Middle frontal gyrus (tissue), 1 donor: ENCODE measurements at regions not wholly inside any gene's neighbourhood (a gene's known extent, or its start where the extent isn't known, plus 50 kb on each side); places are given as distances from the start of the nearest gene placed in this dataset.
A peak's percentile ranks its signal among the peaks of the same experiment; 100 is the strongest.

Experiments
- DNase-seq: peaks from one replicate; pipeline ENCODE4 v3.0.0-alpha.2; 2015; ENCODE audit warnings: low spot score; ENCODE audit errors: extremely low spot score

DNA sequence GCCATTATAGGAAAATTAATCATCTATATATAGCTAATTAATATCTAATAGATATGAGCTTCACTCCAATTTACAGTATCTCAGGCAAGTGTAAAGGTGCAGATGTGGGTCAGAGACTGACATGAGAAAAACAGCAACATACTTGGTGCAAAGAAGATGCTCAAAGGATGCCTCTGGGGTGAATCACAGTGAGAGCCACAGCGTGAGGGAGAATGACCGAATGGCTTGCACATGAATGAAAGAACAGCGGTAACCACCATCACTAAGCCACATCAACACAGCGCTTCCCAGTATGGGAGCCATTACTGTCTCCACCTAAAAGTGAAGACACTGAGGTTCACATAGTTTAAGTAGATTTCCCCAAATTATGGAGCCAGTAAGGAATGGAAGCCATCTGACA is 423.4 kb upstream of the ID2 start:
- no peak for DNase-seq

DNA sequence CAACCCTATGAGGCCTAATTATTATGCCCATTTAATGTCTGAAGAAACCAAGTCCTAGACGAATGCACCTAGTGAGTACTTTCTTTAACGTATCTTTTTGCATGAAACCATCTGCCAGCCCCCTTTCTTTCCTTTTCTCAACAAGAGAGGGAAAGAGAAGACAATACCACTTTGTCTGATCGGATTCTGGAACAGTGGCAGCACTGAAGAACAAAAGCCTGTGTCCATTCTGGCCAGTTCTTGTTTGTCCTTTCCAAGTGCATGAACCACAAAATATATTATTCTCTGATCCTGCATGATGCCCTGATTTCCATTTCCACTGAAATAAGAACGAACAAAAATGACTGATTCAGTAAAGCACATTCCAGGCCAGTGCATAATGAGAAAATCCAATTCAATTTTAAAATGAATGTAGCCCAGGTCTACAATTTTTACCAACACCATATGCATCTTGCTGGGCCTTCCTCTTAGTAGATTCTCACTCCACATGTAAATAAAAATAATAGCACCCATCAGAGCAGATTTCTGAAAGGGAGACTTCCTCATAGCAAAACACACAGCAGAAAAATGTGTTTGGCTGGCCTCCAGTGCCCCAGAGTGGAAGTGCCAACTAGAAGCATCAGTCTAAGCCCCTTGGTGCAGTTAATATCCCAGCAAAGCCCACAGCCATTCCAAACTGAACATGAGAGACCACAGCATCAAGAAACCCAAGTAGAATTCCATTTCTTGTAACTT is 422.6 kb upstream of the ID2 start:
- DNase-seq, result no peak

DNA sequence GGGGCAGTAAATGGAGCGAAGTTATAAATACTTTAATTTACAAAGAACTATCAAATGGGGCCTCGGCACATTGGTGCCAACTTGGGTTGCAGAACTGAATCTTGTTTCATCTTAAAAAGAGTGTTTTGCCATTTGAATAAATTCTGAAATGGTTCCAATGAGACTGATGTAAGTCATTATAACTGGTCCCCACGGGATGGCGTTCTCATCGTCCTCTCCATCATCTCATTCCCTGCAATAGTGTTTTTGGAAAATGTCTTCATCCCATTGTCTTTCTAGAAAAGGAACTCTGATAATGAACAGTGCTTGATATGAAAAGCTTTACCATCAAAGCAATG is 422.0 kb upstream of the ID2 start:
- no peak for DNase-seq

DNA sequence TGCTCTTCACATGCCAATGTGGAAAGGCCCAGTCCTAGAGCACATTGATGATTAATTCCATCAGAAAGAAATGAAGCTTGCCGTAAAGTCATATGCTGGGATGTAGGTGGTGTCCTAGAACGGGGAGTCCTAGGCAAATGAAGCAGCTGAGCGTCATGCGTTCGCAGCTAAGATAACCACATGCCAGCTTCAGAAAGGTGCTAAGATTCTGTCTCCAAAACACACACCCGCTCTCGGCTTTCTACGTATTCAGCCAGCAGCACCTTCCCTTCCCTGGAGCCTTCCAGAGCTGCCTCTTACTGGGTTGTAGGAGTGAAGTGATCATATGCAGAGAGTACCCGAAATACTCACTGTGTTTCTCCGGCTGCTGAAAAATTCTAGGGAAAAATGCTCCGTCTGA is 421.6 kb upstream of the ID2 start:
- peak; percentile 55 for DNase-seq

DNA sequence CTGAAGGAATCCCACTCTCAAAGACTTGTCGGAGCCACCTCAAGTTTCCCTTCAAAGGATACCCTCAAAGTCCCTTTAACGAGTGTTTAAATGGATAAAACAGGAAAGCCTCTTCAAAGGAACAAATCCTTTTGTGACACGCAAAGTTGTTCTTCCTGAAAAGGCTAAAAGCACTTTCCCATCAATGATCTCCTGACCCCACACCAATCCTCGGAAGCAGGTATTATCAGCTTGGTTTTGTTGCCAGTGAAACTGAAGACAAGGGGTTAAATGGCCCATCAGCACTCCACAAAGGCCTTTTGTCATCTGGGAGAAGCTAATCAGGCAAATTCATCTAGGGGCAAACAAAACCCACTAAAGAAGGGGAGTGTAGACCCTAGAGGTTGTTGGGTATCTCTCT is 418.0 kb upstream of the ID2 start:
- no peak for DNase-seq

DNA sequence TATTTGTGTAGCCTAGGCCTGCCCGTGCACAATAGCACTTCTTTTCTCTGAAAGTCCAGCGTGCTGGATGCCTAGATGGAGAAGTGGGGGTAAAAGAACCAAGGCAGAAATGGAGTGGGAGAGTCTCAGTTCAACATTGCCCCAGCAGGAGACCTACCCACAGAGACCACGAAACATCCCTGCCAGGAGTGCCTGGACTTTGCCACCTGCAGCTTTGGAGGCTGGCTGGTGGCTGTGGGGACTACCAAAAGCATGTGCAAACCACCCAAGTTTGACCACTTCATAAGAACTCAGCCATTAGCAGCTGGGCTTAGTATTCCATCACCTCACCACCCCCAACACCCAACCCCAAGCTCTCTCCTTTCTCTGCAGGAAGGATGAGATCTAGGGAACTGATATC is 416.9 kb upstream of the ID2 start:
- DNase-seq, result no peak

DNA sequence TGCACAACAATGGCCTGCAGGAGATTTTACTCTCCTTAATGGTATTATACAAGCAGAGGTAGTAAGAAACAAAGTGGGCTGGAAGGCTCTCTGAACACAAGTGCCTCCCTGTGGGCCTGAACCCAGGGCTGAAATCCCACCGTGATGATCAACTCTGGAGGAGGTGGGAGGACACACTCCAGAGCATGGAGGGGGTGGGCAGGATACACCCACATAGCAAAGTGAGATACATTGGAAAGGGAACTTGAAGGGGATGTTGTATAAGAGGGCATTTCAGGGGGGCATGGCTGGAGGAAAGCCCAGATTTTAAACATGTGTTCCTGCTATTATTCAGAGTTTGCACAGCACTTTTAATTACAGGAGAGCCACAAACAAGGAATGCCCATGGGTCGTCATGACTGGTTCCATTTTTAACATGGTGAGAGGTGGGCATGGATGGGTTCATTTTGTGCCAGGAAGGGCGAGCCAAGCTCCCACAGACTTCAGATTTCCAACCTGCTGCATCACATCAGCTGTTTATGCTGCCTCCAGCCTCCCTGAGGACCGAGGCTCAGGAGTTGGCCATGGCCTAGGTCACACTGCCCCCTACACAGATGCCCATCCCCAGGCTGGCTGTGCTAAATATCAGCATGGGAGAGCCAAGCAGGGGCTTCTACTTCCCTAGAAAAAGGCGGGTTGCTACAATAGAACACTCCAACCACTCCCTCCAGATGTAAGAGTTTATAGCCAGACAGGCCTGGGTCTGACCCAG is 416.2 kb upstream of the ID2 start:
- DNase-seq, result no peak

DNA sequence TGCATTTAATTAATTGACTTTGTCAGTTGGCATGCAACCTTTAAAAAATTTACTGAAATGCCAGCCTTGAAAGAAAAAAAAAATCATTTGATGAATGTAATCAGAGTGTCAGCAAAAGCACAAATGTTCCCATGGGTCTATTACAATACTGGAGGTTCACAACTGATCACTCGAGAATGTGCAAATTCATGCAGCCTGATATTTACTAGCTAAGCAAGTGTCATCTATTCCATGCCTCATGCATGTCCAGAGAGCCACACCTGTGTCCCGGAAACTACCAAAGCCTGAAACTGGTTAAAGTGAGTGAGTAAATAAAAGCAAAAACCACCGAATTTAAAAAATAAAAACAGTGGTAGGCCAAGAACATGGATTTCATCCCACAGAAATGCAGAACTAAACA is 415.3 kb upstream of the ID2 start:
- no peak for DNase-seq

DNA sequence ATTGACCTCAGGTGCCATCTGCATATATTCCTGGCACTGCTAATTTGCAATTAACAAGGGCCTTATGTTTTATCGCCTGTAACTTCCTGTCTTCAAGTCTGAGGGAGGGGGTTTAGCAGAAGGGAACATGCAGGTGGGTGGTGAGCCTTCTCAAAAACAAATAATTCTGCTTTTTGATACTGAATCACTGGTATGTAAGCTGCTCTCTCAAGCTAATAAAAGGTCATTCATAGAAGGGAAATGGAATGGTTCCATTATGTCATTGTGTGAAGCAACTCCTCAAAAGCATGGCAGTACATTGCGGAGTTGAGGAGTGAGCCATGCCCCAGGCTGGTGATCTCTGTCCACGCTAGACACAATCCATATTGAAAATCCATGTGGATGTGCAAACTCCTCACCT is 414.8 kb upstream of the ID2 start:
- no peak for DNase-seq

DNA sequence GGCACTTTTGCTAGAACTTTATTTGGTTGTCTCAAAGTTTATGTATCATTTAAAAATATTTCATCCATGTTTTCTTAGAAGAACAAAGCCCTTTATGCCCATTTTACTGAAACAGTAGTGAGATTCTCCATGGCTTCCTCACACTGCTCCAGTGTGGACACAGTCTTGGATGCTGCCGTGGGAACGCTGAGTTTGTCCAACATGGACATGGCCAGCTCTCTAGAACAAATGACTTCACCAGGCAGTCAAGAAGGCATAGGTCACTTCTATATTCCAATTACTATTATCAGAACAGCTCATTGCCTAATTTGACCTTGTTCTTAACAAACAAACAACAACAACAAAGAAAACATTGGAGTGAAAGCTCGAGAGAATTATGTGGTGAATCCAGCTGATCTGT is 414.1 kb upstream of the ID2 start:
- no peak for DNase-seq

DNA sequence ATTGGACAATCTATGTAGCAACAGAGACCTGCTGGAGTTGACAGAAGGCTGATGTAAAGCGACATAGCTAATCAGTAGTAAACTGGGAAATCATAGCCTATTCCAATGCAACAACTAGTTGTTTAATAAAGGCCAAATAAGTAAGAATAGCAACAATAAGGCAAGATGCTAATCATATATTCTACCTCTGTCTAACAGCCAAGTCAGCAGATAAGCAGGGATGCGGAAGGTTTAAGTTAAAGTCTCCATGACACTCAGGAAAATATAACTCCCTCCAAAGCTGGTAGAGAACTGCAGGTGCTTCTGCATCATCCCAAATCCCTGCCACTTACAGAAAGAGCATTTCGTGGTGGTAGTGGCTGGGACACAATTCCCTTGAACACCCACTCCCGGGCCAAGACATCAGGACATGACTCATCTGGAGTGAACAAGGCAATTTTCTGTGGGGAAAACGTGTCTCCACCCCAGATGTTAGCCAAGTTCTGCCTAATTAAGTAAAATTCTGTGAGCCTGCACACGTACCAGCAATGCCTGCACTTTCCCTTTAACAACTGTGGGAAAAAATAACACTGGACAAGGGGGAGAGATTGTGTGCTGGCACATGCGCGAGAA is 413.6 kb upstream of the ID2 start:
- no peak for DNase-seq

DNA sequence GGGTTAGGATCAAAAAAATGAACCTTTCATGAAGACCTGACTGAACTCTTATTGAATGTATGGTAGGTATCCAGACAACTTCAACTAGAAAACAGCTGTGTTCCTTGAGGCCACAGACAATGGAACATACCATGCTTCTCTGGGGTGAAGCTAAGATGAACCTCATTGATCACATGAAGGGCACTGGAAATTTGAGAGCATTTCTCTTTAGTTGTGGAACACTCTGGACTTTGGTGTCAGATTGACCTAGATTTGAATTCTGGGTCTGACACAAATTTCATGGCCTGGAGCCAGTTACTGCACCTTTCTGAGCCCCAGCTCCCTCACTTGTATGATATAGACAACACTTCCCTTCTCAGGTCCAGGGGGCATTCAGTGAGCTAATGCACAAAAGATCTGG is 411.2 kb upstream of the ID2 start:
- no peak for DNase-seq

DNA sequence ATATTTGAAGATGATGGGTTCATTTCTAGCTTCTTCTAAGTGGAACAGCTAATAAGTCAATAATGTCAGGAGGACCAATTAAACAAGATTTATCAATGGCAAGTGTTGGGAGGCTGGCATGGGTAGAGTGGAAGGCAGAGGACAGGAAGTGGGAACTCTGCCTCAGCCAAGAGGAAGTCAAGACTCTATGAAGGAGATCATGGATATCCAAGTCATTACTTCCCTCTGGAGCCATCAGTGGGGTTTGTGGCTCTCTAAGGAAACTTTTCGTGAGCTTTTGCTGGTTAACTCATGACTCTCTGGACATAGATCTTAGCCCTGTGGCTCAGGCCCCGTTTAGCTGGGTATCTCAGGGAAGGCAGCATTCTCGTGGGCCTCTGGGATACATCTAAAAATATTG is 410.4 kb upstream of the ID2 start:
- DNase-seq, result no peak

DNA sequence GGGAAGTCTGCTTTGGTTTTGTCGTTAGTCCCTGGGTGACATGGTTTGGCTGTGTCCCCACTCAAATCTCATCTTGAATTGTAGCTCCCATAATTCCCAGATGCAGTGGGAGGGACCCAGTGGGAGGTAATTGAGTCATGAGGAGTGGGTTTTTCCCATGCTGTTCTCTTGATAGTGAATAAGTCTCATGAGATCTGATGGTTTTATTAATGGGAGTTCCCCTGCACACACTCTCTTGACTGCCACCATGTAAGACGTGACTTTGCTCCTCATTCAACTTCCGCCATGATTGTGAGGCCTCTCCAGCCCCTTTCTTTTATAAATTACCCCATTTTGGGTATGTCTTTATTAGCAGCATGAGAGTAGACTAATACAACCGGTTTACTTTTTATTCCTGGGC is 405.8 kb upstream of the ID2 start:
- DNase-seq, result no peak

DNA sequence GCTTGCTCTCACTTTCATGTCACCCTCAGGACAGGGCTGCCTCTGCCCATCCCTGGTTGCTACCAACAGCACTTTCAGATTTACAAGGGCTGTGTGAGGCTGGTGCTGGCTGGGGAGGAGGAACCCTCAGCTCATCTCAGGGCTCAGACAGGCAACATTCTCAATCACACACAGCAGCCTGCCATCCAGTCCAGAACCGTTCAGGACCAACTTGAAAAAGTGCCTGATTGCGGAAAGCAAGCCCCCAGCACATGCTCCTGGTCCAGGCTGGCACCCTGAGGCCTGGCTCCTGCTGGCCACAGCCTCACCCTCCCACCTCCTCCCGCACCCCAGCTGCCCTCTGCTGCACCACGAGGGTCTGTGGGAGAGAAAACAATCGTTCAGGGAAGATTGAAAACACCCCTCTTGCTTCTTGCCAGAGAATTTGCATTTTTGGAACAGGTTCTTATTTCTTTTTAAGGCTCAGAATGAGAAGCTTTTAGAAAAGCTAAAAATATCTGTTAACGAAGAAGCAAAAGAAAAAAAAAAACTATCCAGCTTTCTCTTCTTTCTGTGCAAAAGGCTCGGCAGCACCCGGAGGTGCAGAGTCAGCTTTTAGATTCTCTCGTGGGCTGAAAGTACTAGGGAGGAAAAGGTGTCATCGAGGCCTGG is 403.8 kb upstream of the ID2 start:
- peak; percentile 42 for DNase-seq

DNA sequence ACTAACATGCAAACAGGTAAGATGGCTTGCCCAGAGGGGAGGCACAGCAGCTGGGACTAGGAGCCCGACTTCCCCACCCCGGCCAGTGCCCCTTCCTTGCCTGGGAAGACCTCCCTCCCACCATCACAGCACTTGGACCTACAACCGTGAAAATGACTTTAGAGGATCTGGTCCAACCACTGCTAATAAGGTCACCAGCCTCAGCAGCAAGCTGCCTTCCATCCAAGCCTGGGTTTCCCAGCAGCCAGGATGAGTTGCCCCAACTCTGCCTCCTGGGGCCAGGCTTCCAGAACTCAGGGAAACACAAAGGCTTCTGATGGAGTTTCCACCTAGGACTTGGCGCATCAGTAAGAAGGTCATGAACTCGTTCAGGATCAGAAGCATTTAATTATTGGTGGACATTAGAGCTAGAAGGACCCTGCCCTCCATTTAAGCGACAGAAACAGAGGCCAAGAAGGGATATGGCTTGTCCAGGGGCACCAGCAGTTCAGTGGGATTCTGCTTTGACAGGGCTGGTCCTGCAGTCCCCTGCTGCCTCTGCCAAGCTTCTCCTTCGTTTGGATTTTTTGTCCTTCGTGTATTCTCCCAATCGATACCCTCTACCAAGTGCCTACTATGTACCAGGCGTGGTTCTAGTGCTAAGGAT is 403.0 kb upstream of the ID2 start:
- DNase-seq, result no peak

DNA sequence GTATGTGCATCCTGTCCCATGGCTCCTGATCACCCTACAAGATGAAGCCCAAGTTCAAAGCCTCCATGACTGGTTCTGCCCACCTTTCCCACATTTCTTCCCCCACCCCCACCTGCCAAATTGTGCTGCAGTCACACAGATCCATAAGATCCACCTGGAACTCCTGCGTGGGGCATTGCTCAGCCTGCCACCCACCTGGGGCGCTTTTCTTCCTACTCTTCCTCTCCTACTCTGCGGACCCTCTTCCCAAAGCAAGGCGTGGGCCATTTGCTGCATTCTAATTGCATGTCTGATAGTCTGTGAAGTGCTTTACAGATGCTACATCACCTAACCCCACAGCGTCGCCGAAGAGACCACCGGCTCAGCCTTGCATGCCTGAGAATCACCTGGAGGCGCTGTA is 402.4 kb upstream of the ID2 start:
- no peak for DNase-seq

DNA sequence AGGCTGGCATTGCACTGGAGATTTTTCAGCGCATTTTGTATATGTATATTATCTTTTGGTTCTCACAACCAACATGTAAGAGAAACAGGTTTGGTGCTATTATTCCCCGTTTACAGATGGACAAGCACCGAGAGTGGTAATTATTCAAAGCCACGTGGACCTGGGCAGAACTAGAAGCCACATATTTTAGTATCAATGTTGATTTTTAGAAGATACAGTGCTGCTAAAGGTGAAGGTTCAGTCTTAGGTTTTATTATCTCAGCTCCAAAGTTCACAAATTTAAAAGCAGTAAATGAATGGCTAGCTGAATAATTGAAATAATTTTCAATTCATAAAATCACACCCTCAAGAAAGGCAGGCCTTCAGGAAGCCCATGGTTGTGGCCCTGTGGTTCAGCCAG is 400.6 kb upstream of the ID2 start:
- DNase-seq, result no peak

DNA sequence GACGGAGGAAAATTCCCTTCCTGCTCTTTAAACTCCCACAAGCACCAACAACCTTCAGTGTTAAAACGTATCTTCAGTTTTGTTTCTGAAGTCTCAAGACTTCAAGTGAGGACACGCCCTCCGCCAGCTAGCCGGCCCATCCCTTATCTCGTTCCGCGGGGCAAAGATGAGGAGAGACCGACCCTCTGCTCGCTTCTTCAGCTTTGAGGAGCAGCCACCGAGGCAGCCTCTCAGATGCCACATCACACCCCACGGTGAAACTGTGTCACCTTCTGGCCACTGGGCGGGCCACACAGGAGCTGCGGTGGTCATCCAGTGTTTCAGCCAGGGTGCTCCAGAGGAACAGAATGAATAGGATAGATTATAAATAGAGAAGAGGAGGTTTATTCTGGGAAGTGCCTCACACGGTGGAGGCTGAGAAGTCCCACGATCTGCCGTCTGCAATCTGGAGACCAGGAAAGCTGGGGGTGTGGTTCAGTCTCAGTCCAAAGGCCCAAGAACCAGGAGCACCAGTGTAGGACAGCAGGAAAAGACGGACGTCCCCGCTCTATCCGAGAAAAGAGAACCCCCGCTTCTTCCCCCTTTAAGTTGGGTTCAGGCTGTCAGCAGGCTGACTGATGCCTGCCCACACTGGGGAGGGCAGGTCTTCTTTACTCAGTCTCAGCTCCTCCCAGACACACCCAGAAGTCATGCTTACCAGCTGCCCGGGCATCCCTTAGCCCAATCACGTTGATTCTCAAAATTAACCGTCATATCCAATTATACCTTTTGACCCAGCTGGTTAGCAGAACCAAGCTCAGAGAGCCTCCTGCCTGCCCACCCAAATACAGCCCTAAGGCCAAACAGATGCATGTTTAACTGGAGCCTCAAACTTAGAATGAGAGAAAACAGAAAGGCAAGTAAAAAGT is 399.7 kb upstream of the ID2 start:
- no peak for DNase-seq

DNA sequence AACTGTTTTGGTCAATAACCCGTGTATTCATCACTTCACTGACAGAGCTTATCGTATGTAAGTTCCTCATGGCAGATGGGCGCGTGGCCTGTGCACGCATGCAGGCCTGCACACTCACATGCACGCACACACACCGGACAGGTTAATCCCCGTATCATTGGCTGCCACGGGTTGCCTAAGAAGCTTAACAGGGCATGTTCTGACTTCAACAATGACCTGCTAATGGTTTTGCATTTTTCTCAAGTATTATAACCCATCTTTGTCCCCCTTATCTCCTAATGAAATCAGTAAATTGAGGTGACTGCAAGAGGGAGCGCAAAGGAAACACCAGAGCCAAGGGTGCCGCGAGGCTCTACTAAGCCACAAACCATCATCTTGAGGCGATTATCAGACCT is 399.0 kb upstream of the ID2 start:
- DNase-seq, result no peak

DNA sequence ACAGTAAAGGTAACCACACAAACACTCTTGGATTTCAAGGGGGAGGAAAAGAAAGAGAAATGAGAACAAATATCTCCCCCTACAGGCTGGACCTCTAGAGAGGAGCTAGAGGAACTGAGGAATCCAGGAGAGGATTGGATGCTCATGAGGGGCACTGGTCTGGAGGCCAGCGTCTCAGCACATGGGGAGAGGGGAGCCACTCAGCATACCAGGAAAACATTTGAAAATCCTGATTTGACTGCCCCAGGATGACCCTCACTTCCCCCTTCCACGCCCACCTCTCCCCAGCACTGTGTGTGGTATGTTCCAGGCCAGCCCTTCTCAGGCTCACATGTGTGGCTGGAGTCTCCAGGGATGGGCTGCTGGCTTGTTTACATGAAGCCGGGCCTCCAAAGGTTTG is 396.8 kb upstream of the ID2 start:
- no peak for DNase-seq
